ENCODE measurements at regions not wholly inside any gene's neighbourhood (a gene's known extent, or its start where the extent isn't known, plus 50 kb on each side); places are given as distances from the start of the nearest gene placed in this dataset.

- no peak for TF ChIP-seq CTCF (IDR thresholded peaks at IDR 0.05)
- no peak for TF ChIP-seq EP300 (IDR thresholded peaks at IDR 0.05)
Observed at GRCh38 chr4:136528131-136528530, 1004.2 kb downstream of the PCDH18 start.

Data from stomach (tissue), 4 donors.